Colonic mucosa (tissue), 4 donors: ENCODE measurements at regions not wholly inside any gene's neighbourhood (a gene's known extent, or its start where the extent isn't known, plus 50 kb on each side); places are given as distances from the start of the nearest gene placed in this dataset.

Source experiments
- DNase-seq: peaks from one replicate; pipeline ENCODE4 v3.0.0-alpha.2; 2020
- H3K27ac ChIP-seq: fragments of 200-600 bp; one replicate; pipeline ENCODE4 v1.8.0; 2021
- H3K27me3 ChIP-seq: fragments of 200-600 bp; one replicate; pipeline ENCODE4 v1.8.0; 2021
- H3K36me3 ChIP-seq: fragments of 200-600 bp; one replicate; pipeline ENCODE4 v1.8.0; 2021
- H3K4me1 ChIP-seq: fragments of 200-600 bp; one replicate; pipeline ENCODE4 v1.8.0; 2021; ENCODE audit warnings: mild to moderate bottlenecking
- H3K4me3 ChIP-seq: fragments of 200-600 bp; one replicate; pipeline ENCODE4 v1.8.0; 2021
- H3K9ac ChIP-seq, 2 donors: one replicate each; pipeline ENCODE4 v1.7.0; 2013; ENCODE audit warnings: control low read depth in 2 of 2, low read depth in 2 of 2, low read length in 2 of 2
- H3K9me3 ChIP-seq: fragments of 200-600 bp; one replicate; pipeline ENCODE4 v1.8.0; 2021
- CTCF ChIP-seq: fragments of 200-600 bp; IDR thresholded peaks from one replicate; pipeline ENCODE4 v1.8.0; 2022; ENCODE audit warnings: antibody characterized with exemption, mild to moderate bottlenecking
- intact Hi-C: fragments of 100-400 bp; cut with DNase I; formaldehyde crosslinking; loops from one replicate; pipeline ENCODE4 v1.14.1; 2022
- donor health status: healthy.
- donor health status: DM: no; HTN: no; CAD: no.
- donor health status: DM: no; HTN: no; CAD: no.

- H3K4me1 ChIP-seq: no peaks in the 10 kb centered on the region
- no peaks in the 10 kb centered on the region for H3K9me3 ChIP-seq
- DNase-seq: no peak
- no peak overlapping the region for H3K9ac ChIP-seq
- no peak for TF ChIP-seq CTCF
- no peaks in the 10 kb centered on the region for H3K36me3 ChIP-seq
- intact Hi-C loops: no loop called here
- H3K27me3 ChIP-seq: no peaks in the 10 kb centered on the region
- no peak overlapping the region for H3K4me3 ChIP-seq
- H3K27ac ChIP-seq: no peak overlapping the region
Observed at GRCh38 chr12:94020335-94020734, 128.0 kb upstream of the PLXNC1 start.

- DNase-seq: no peak
- intact Hi-C loops: no loop called here
Observed at GRCh38 chr12:94023879-94024278, 124.5 kb upstream of the PLXNC1 start.

GRCh38 chr12:94025068-94025467, 123.3 kb upstream of the PLXNC1 start:
- H3K36me3 ChIP-seq: no peaks in the 10 kb centered on the region
- H3K4me3 ChIP-seq: no peak overlapping the region
- no peaks in the 10 kb centered on the region for H3K9me3 ChIP-seq
- TF ChIP-seq CTCF: no peak
- no peaks in the 10 kb centered on the region for H3K27me3 ChIP-seq
- intact Hi-C loops: no loop called here
- DNase-seq: no peak
- H3K4me1 ChIP-seq: no peaks in the 10 kb centered on the region
- no peak overlapping the region for H3K9ac ChIP-seq
- no peak overlapping the region for H3K27ac ChIP-seq

More at GRCh38 chr12:94023879-94024278, 124.5 kb upstream of the PLXNC1 start:
- Histone ChIP-seq H3K4me3 (no peak overlapping the region), H3K36me3 (no peaks in the 10 kb centered on the region), H3K9me3 (no peaks in the 10 kb centered on the region), H3K27me3 (no peaks in the 10 kb centered on the region), H3K9ac (no peak overlapping the region), H3K4me1 (no peaks in the 10 kb centered on the region), H3K27ac (no peak overlapping the region)
- no peak for TF ChIP-seq CTCF

GRCh38 chr12:94025756-94026155, 122.6 kb upstream of the PLXNC1 start:
- H3K27ac ChIP-seq: no peak overlapping the region
- intact Hi-C loops: no loop called here
- no peak for TF ChIP-seq CTCF
- H3K4me1 ChIP-seq: no peaks in the 10 kb centered on the region
- no peaks in the 10 kb centered on the region for H3K9me3 ChIP-seq
- H3K9ac ChIP-seq: no peak overlapping the region
- no peak overlapping the region for H3K4me3 ChIP-seq
- DNase-seq: no peak
- H3K36me3 ChIP-seq: no peaks in the 10 kb centered on the region
- no peaks in the 10 kb centered on the region for H3K27me3 ChIP-seq

GRCh38 chr12:94026596-94026995, 121.8 kb upstream of the PLXNC1 start:
- Histone ChIP-seq H3K27ac (no peak overlapping the region), H3K9me3 (no peaks in the 10 kb centered on the region), H3K9ac (no peak overlapping the region), H3K36me3 (no peaks in the 10 kb centered on the region), H3K4me3 (no peak overlapping the region), H3K4me1 (no peaks in the 10 kb centered on the region), H3K27me3 (no peaks in the 10 kb centered on the region)
- TF ChIP-seq CTCF: no peak
- intact Hi-C loops: no loop called here
- DNase-seq: no peak

- Histone ChIP-seq H3K27me3 (no peaks in the 10 kb centered on the region), H3K9ac (no peak overlapping the region), H3K9me3 (no peaks in the 10 kb centered on the region), H3K27ac (no peak overlapping the region), H3K4me1 (no peaks in the 10 kb centered on the region), H3K36me3 (no peaks in the 10 kb centered on the region), H3K4me3 (no peak overlapping the region)
- TF ChIP-seq CTCF: no peak
- no peak for DNase-seq
- intact Hi-C loops: no loop called here
Observed at GRCh38 chr12:94027561-94027960, 120.8 kb upstream of the PLXNC1 start.
